HG02885 (cell line): ENCODE measurements at regions not wholly inside any gene's neighbourhood (a gene's known extent, or its start where the extent isn't known, plus 50 kb on each side); places are given as distances from the start of the nearest gene placed in this dataset.

Source experiments
- ATAC-seq: cut with Tn5 transposase; IDR thresholded peaks from one replicate; pipeline ENCODE4 v1.9.1; 2021; ENCODE audit warnings: mild to moderate bottlenecking; ENCODE audit not compliant: unreplicated experiment, poor library complexity

DNA sequence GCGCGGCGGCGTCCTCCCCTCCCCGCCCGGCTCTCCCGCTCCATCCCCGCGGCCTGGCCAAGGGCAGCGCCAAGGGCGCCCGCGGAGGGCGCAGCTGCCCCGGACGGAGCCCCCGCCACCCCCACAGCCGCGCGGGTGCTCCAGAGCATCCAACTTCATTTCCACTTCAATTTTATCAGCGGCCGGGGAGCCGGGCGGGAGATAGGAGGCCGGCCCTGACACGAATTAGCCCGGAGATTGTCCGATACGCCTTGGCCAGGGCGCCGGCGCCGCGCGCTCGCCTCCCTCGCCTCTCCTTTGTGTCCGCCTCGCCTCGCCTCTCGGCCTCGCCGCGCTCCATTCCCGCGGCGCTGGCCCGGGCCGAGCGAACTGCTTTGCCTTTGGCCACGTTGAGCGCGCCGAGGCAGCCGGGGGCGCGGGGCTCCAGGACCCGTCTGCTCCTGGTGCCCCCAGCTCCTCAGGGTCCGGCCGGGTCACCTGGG is 129.1 kb upstream of the LHX1 start:
- no peak for ATAC-seq

DNA sequence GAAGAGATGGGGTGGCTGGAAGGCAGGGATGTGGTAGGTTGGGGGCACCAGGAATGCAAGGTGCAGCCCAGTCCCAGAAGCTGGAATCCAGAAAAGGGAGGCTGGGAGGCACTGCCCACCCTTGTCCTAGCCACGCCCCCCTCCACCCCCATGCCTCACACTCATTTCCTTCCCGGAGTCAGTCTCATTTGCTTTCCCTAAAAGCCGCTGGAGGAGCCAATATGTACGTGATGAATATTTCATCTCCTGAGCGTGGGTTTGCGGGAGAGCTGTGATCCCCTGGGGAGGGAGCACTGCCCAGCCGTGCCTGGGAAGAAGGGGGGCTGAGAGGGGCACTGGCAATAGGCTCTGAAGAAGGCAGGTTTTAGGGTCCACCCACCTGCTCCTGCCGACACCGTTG is 124.5 kb upstream of the LHX1 start:
- ATAC-seq, result no peak

DNA sequence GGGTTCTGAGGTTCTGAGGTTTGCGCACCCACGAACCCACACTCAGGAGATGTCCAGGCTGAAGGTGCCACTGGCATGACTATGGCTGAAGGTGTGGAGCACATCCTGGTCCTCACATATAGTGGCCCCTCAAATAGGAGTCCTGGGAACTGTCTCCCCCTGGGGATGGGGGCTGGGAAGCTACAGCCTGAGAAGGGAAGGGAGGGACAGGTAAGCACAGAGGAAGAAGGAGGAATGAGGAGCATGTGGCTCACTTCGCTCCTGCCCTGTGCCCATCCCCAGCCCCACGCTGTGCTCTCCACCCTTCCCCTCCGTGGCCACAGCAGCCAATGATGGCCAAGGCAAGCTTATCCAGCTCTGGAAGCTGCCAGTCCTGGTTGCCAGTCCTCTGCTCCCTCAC is 123.9 kb upstream of the LHX1 start:
- no peak for ATAC-seq

DNA sequence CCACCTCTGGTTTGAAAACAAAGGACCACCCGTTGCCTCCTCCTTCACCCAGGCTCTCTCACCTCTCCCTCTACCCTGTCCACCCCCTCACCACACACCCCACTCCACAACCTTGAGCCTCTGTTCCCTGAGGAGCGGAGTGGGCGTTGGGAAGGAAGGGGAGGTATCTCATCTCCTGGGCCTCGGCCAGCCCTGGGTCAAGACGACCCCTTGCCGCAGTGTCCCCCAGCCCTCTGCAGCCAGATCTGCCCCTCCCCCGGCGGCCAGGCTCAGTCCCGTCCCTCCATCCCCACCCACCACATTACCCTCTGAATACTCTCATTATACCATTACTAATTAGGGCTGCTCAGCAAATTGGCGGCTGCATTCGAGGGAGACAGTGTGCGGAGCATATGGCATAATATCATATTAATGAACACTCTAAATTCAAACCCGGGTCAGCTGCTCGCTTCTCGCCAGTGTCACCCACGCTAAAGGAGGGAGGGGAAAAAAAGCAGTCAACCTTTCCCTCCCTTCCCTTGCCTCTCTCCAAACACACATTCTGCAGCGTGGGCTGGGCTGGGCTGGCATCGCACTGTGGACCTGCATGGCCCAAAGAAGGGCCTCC is 123.2 kb upstream of the LHX1 start:
- ATAC-seq, result no peak

DNA sequence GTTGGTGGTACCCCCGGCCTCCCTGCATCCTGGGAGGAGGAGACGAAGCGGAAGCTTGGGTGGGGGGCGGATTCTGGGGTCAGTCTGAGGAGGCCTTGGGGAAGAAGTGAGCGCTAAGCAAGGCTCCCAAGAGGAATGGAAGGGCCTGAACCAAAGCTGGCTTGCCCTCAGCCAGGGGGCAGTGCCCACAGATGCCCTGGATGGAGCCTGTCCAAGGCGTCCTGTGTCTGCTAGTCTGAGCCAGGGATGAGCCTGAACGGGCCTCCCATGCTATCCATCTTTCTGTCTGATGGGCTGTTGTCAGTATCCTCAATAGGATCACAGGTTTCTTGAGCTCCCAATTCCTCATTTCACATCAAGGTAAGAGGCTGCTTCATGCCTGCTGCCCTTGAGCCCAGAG is 122.3 kb upstream of the LHX1 start:
- no peak for ATAC-seq

DNA sequence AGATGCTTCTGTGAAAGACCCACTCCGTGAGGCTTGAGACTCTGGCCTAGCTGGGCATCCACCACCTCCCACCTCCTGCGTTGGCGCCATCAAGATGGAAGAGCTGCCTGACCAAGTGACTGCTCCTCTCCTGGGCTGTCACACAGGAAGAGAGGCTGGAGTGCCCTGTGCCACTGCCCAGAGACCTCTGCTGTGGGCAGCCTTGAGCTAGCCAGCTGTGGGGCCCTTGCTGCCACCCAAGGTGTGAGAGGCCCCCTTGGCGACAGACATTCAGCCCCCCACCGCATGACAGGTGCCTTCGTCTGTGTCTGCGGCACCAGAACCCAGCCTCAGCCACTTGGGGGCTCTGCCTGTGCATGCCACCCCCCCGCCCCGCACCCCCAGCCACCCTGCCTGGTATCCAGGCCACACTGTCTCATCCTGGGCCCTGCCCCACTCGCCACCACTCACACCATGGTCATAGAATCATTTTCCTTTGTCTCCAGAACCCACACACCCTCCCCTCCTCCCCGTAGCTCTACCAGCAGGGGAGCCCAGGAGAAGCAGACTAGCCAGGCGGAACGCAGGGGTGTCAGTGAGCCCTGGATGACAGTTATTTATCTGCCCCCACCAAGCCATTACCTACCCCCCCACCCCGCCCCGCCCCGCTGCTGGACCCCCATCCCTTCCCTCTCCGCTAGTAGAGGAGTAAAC is 120.9 kb upstream of the LHX1 start:
- no peak for ATAC-seq

DNA sequence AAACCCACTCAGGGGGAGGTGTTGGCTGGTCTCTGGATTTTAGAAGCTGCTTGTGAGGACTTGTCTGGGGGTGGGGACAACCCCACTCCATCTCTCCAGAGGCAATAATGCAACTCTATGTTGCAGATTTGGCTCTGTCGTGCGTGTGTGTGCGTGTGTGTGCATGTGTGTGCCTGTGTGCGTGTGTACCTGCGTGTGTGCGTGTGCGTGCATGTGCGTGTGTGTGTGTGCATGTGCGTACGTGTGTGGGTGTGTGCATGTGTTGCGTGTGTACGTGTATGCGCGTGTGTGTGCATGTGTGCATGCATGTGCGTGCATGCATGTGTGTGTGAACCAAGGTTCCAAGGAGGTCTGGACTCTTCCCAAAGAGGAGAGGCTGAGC is 120.4 kb upstream of the LHX1 start:
- no peak for ATAC-seq

DNA sequence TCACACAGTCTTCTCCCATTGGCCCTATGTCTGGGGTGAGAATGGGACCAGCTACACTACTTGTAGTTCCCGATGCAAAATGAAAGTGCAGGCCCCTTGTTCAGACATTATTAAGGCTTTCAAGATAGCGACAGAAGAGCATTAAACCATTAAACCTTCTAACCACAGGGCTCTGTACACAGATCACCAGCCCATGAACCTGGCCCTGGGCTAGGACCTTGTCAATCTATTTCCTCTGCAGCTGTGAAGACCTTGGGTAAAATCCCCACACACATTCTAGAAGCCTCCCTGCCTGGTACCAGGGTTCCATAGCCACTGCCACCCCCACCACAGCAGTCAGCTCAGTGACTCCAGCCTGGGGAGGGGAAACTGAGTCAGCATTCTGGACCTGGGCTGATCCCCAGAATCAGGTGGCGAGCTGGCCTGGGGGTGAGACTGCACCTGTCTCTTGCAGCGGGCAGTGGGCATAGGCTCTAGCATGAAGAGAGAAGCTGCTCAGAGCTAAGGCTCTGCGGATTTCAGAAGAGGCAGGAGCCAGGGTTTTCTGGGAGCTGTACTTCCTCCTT is 119.7 kb upstream of the LHX1 start:
- no peak for ATAC-seq

DNA sequence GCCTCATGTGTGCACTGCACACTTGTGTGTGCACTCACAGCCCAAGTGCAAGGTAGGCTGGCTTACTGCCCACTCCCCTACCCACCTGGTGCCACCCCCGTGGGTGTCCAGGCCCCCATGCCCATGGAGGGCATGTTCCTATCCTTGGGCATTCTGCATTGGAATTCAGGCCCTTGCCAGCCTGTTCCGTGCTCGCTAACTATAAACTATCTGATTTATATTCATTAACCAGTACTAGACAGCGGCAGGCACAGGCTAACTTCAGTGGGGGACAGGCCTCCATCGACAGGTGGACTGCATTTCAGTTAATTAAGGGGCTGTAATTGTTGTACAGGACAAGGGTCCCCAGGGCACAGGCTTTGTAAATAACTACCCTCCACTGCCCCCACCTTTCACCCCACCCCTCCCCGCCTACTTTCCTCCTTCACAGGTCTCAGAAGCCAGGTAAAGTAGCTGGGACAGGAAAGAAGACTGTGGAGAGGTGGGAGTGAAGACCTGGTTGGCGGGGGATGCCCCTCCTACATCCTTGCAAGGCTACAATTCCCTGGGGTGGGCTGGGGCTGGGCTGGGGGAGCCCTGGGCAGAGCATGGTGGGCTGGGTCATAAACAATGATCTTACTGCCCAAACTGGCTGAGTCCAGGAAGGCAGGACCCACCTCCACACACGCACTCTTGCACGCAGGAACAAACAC is 119.0 kb upstream of the LHX1 start:
- no peak for ATAC-seq

DNA sequence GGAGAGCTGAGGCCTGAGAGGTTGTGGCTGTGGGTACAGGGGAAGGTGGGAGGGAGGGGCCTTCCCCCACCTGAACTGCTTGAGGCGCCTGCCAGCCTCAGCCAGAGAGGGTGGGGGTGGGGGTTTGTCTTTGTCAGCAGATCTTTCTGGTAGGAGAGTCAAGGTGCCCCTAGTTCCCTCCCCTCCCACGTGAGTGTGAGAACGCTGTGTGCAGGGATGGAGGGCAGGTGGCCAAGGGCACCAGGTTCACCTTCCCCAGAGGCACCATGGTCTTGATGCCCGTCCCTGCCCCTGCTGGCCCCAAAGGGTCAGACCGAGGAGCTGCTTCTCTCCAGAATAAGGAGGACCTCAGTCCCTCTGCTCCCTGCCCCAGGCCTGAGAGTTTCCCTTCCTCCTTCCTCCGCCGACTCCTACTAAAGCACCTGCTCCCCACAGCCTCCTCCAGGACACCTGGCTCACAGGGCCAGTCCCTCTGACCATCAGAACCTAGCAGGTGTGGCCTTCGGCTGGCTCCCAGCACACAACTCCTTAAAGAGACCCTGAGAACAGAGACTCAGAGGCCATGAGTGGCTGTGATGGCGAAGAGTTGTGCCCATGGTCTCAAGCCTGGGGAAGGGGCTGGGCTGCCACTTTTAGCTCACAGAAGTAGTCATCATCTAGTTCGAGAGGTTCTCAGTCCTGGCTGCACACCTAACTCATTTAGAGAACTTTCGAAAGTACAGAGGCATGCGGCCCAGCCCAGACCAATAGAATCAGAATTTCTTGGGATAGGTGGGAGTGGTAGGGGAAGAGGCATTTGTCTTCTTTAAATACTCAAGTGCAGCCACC is 113.2 kb upstream of the LHX1 start:
- no peak for ATAC-seq

DNA sequence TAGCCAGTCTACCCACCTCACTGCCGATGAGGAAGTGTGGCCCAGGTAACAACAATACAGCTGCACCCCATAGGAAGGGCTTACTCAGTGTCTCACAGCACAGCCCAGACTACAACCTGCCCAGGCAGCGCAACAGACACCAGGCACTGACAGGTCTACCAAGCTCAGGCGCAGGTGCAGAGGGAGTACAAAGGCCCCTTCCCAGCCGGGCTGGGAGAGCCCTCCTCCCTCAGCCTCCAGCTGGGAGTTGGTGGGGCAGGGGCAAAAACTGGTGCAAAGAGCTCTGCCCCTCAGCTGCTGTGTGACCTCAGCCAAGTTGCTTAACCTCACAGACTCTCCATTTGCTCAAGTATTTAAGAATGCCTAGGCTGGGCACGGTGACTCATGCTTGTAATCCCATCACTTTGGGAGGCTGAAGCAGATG is 112.6 kb upstream of the LHX1 start:
- ATAC-seq, result no peak

DNA sequence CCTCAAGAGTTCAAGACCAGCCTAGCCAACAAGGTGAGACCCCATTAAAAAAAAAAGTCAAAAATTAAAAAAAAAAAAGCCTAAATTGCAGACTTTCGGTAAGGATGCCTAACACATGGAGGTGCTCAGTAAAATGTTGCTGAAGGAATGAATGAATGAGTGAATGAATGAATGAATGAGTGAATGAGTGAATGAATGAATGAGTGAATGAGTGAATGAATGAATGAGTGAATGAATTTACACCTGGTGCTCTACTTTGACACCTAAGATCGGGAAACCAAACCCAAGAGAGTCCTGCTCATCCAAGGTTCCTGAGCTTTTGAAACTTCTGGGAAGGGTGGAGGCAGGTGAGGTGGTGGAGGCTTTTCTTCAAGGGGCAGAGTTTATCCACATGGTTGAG is 112.2 kb upstream of the LHX1 start:
- no peak for ATAC-seq

DNA sequence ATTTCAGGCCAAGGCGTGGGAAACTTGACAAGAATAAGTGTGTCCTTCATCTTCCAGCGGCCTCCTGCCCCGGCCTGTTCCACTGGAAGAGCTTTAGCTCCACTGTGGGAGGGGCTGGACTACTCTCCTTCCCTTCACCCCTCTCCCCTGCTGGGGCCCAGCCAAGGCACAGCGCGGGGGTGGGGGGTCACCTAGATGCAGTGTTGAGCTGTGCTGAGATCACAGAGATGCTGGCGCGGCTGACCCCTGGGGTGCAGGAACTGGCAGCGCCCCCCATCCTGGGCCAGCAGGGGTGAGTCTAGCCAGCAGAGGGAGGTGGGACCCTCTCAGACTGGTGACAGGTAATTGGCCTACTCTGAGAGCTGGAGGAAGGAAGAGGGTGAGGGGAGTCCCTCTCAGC is 111.8 kb upstream of the LHX1 start:
- no peak for ATAC-seq

DNA sequence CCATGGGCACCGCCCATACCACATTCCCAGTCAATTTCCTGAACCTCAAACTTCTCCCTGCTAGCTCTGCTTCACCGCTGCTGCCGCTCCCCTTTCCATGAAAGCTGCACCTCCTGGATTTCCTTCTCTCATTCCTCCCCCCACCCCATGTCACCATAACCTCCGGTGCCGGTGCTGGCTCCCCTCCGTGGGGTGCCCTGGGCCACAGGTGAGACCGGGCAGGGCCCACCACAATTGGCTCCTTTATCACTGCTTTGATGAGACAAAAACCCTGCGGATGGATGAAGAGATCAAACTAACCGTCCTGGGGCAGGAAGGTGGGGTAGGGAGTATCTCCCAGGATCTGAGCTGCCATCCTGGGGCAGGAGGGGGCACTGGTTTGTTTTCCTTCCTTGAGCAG is 111.3 kb upstream of the LHX1 start:
- no peak for ATAC-seq

DNA sequence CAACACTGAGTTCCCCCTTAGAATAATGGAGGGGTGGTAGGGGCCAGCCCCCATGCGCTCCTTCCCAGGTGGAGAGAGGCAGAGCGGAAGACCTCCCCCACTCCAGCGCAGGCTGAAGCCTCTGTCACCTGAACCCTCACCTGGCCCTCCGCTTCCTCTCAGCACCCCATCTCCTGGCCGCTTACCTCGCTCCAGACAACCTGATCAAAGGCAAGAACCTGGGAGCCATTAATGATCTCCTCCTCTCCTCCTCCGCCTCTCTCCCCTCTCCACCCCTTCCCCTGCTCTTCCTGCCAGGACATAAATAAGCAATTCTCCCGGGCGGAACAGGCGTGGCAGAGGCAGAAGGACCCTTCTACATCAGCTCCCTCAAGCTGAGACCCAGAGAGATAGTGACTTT is 110.2 kb upstream of the LHX1 start:
- ATAC-seq, result no peak

DNA sequence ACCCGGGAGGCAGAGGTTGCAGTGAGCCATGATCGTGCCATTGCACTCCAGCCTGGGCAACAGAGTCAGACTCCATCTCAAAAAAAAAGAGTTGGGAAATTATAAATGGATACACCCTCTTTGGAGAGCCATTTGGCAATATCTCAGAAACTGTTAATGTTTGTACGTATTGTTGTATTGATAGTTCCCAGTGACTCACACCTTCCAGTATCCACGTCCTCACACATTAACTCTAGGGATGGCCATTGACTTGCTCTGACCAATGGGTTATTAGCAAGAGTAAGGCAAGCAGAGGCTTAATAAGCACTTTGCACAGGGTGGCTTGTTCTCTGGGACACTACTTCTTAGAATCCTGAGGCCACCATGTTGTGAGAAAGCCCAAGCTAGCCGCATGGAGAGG is 107.6 kb upstream of the LHX1 start:
- ATAC-seq, result no peak

DNA sequence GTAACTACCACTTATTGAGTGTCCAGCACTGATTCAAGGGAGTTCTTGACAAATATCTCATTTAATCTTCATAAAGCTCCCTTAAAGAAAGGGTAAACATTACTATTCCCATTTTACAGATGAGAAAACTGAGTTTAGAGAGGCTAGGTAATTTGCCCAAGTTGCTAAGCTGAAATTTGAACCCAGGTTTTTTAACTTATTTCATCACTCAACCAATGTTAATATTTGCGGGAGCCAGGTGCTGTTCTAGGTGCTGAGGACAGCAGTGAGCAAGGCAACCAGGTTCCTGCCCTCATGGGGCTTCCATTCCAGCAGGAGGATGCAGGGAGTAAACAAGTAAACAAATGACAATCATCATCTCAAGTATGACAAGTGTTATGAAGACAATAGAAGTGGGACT is 104.0 kb upstream of the LHX1 start:
- no peak for ATAC-seq

DNA sequence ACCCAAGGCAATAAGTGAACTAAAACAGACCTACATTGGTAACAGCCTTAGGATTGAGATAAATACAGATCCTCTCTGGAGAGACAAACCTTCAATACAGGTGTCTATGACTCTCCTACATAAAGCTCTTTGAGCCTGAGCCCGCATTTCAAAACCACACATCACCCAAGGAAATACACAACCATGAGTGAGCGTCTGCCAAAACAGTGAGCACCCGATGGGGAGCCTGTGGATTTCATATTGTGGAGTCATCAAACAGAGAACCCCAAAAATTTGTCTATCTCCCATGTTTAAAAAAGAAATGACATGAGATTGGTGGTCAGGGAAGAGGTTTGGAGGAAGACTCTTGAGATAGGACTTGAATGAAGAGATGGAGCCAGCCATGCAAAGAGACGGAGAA is 102.2 kb upstream of the LHX1 start:
- no peak for ATAC-seq

DNA sequence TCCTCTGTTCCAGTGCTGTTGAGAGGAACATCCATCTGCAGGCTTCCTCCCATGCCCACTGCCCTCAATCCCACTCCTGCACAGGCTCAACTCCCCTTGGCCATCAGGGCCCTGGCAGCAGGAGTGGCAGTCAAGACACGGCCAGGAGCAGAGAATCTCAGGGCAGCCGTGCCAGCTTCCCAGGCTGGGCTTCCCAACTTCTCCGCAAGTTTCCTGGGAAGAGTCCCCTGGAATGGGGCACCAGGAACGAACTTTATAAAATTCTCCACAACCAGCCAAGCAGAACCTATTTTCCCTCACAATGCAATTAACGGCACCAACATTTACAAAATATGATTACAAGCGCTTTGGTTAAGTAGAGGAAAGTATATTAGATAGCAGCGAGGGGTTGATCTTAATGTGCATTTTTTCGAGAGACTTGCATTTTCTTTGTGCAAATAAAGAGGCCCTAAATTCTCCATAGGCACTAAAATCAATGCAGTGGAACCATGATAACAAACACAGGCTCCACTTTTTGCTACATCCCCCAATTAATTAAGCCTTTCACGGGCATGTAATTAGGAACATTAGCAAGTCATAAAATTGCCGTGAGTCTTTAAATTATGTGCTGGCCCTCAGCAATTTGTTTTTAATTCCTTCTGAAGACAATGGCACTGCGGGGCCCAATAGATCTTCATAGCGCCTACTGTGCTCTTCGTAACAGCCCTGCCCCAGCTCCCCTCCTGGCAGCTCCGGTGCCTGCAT is 99.9 kb upstream of the LHX1 start:
- no peak for ATAC-seq

DNA sequence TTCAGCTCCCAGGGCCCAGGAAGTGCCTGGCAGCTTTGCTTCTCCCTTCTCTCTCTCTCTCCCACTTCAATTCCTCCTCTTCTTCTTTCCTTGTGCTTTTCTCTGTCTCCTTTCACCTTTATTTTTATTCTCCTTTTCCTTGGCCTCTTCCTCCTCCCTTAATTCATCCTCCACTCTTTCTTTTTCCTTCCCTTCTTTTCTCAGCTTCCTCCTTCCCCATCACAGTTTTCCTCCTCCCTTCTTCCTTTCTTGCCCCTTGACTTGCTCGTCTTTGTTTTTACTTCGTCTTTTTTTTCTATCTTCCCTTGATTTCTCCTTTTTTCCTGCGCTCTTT is 99.4 kb upstream of the LHX1 start:
- no peak for ATAC-seq
